Activated T-helper 17 cell treated with anti-CD3 and anti-CD28 coated beads, Interleukin-2, amount 50 U/mL, for 72 hours (primary cell): ENCODE measurements at regions not wholly inside any gene's neighbourhood (a gene's known extent, or its start where the extent isn't known, plus 50 kb on each side); places are given as distances from the start of the nearest gene placed in this dataset.

Source experiments
- ATAC-seq: fragments of 150-1000 bp; cut with Tn5 transposase; replicated peaks from 2 replicates; pipeline ENCODE4 v1.10.0; 2021; ENCODE audit warnings: mild to moderate bottlenecking, moderate library complexity
- H3K27ac Mint-ChIP-seq: one replicate; pipeline ENCODE4 v1.8.0; 2022; ENCODE audit warnings: mixed read lengths
- H3K27me3 Mint-ChIP-seq: one replicate; pipeline ENCODE4 v1.8.0; 2022; ENCODE audit warnings: mixed read lengths
- H3K36me3 Mint-ChIP-seq: one replicate; pipeline ENCODE4 v1.8.0; 2022; ENCODE audit warnings: low read depth, mild to moderate bottlenecking, mixed read lengths
- H3K4me1 Mint-ChIP-seq: one replicate; pipeline ENCODE4 v1.8.0; 2022; ENCODE audit warnings: mixed read lengths
- H3K4me3 Mint-ChIP-seq: one replicate; pipeline ENCODE4 v1.8.0; 2022; ENCODE audit warnings: mild to moderate bottlenecking, mixed read lengths
- H3K9me3 Mint-ChIP-seq: one replicate; pipeline ENCODE4 v1.8.0; 2022; ENCODE audit warnings: mixed read lengths

- no peak overlapping the region for H3K4me3 Mint-ChIP-seq
- H3K27me3 Mint-ChIP-seq, result peaks cover 4% of the 10 kb centered on the region
- no peaks in the 10 kb centered on the region for H3K4me1 Mint-ChIP-seq
- no peak for ATAC-seq
- no peak overlapping the region for H3K27ac Mint-ChIP-seq
- no peaks in the 10 kb centered on the region for H3K36me3 Mint-ChIP-seq
- H3K9me3 Mint-ChIP-seq, result no peaks in the 10 kb centered on the region
Measured at GRCh38 chr12:13451776-13452175, 255.2 kb downstream of the EMP1 start.

GRCh38 chr12:13450231-13451080 lies 253.9 kb downstream of the EMP1 start:
- Mint-ChIP-seq H3K4me1 (no peaks in the 10 kb centered on the region), H3K9me3 (no peaks in the 10 kb centered on the region), H3K27me3 (peaks cover 6% of the 10 kb centered on the region), H3K27ac (no peak overlapping the region), H3K4me3 (no peak overlapping the region), H3K36me3 (no peaks in the 10 kb centered on the region)
- no peak for ATAC-seq

- no peak for ATAC-seq
- no peaks in the 10 kb centered on the region for H3K4me1 Mint-ChIP-seq
- peaks cover 14% of the 10 kb centered on the region for H3K27me3 Mint-ChIP-seq
- H3K9me3 Mint-ChIP-seq, result no peaks in the 10 kb centered on the region
- no peaks in the 10 kb centered on the region for H3K36me3 Mint-ChIP-seq
- H3K4me3 Mint-ChIP-seq, result no peak overlapping the region
- H3K27ac Mint-ChIP-seq, result no peak overlapping the region
Measured at GRCh38 chr12:13444076-13444475, 247.6 kb downstream of the EMP1 start.

- no peak for ATAC-seq
- Mint-ChIP-seq H3K36me3 (no peaks in the 10 kb centered on the region), H3K4me1 (no peaks in the 10 kb centered on the region)
Measured at GRCh38 chr12:13443498-13443897, 247.0 kb downstream of the EMP1 start.

GRCh38 chr12:13443028-13443427 lies 246.5 kb downstream of the EMP1 start:
- no peaks in the 10 kb centered on the region for H3K4me1 Mint-ChIP-seq
- H3K27ac Mint-ChIP-seq, result no peak overlapping the region
- H3K9me3 Mint-ChIP-seq, result no peaks in the 10 kb centered on the region
- peaks cover 14% of the 10 kb centered on the region for H3K27me3 Mint-ChIP-seq
- no peak overlapping the region for H3K4me3 Mint-ChIP-seq
- no peaks in the 10 kb centered on the region for H3K36me3 Mint-ChIP-seq
- no peak for ATAC-seq

More at GRCh38 chr12:13443498-13443897, 247.0 kb downstream of the EMP1 start:
- Mint-ChIP-seq H3K27me3 (peaks cover 14% of the 10 kb centered on the region), H3K9me3 (no peaks in the 10 kb centered on the region), H3K27ac (no peak overlapping the region), H3K4me3 (no peak overlapping the region)

GRCh38 chr12:13442457-13442856 lies 245.9 kb downstream of the EMP1 start:
- H3K27ac Mint-ChIP-seq, result no peak overlapping the region
- peaks cover 14% of the 10 kb centered on the region for H3K27me3 Mint-ChIP-seq
- no peaks in the 10 kb centered on the region for H3K4me1 Mint-ChIP-seq
- H3K36me3 Mint-ChIP-seq, result no peaks in the 10 kb centered on the region
- H3K9me3 Mint-ChIP-seq, result no peaks in the 10 kb centered on the region
- no peak for ATAC-seq
- no peak overlapping the region for H3K4me3 Mint-ChIP-seq

GRCh38 chr12:13440844-13441243 lies 244.3 kb downstream of the EMP1 start:
- Mint-ChIP-seq H3K4me1 (no peaks in the 10 kb centered on the region), H3K4me3 (no peak overlapping the region), H3K9me3 (no peaks in the 10 kb centered on the region), H3K27me3 (peaks cover 18% of the 10 kb centered on the region), H3K27ac (no peak overlapping the region), H3K36me3 (no peaks in the 10 kb centered on the region)
- no peak for ATAC-seq

- Mint-ChIP-seq H3K9me3 (no peaks in the 10 kb centered on the region), H3K36me3 (no peaks in the 10 kb centered on the region)
- ATAC-seq, result no peak
Measured at GRCh38 chr12:13437541-13437940, 241.0 kb downstream of the EMP1 start.

GRCh38 chr12:13436696-13437391 lies 240.3 kb downstream of the EMP1 start:
- ATAC-seq, result no peak
- Mint-ChIP-seq H3K27me3 (peaks cover 11% of the 10 kb centered on the region), H3K4me1 (no peaks in the 10 kb centered on the region), H3K9me3 (no peaks in the 10 kb centered on the region), H3K4me3 (no peak overlapping the region), H3K27ac (no peak overlapping the region), H3K36me3 (no peaks in the 10 kb centered on the region)

More at GRCh38 chr12:13437541-13437940, 241.0 kb downstream of the EMP1 start:
- Mint-ChIP-seq H3K27ac (no peak overlapping the region), H3K4me1 (no peaks in the 10 kb centered on the region), H3K27me3 (peaks cover 14% of the 10 kb centered on the region), H3K4me3 (no peak overlapping the region)

- no peak for ATAC-seq
- Mint-ChIP-seq H3K4me3 (no peak overlapping the region), H3K27ac (no peak overlapping the region), H3K36me3 (no peaks in the 10 kb centered on the region), H3K9me3 (no peaks in the 10 kb centered on the region), H3K27me3 (peaks cover 10% of the 10 kb centered on the region), H3K4me1 (no peaks in the 10 kb centered on the region)
Measured at GRCh38 chr12:13436182-13436581, 239.7 kb downstream of the EMP1 start.

GRCh38 chr12:13435235-13435933 lies 238.9 kb downstream of the EMP1 start:
- H3K27ac Mint-ChIP-seq, result no peak overlapping the region
- no peaks in the 10 kb centered on the region for H3K36me3 Mint-ChIP-seq
- H3K27me3 Mint-ChIP-seq, result peaks cover 10% of the 10 kb centered on the region
- no peak for ATAC-seq
- no peak overlapping the region for H3K4me3 Mint-ChIP-seq
- no peaks in the 10 kb centered on the region for H3K9me3 Mint-ChIP-seq
- H3K4me1 Mint-ChIP-seq, result no peaks in the 10 kb centered on the region

GRCh38 chr12:13433768-13434167 lies 237.2 kb downstream of the EMP1 start:
- Mint-ChIP-seq H3K36me3 (no peaks in the 10 kb centered on the region), H3K27ac (no peak overlapping the region), H3K4me1 (no peaks in the 10 kb centered on the region), H3K9me3 (no peaks in the 10 kb centered on the region), H3K4me3 (no peak overlapping the region), H3K27me3 (peaks cover 4% of the 10 kb centered on the region)
- ATAC-seq, result no peak

- no peak overlapping the region for H3K27ac Mint-ChIP-seq
- H3K9me3 Mint-ChIP-seq, result no peaks in the 10 kb centered on the region
- H3K27me3 Mint-ChIP-seq, result no peaks in the 10 kb centered on the region
- H3K4me3 Mint-ChIP-seq, result no peak overlapping the region
- no peak for ATAC-seq
- H3K4me1 Mint-ChIP-seq, result no peaks in the 10 kb centered on the region
- no peaks in the 10 kb centered on the region for H3K36me3 Mint-ChIP-seq
Measured at GRCh38 chr12:13431041-13431440, 234.5 kb downstream of the EMP1 start.

- H3K27ac Mint-ChIP-seq, result no peak overlapping the region
- no peaks in the 10 kb centered on the region for H3K4me1 Mint-ChIP-seq
- H3K9me3 Mint-ChIP-seq, result no peaks in the 10 kb centered on the region
- no peaks in the 10 kb centered on the region for H3K36me3 Mint-ChIP-seq
- ATAC-seq, result no peak
- no peaks in the 10 kb centered on the region for H3K27me3 Mint-ChIP-seq
- H3K4me3 Mint-ChIP-seq, result no peak overlapping the region
Measured at GRCh38 chr12:13428538-13429265, 232.2 kb downstream of the EMP1 start.
